ENCODE measurements at regions not wholly inside any gene's neighbourhood (a gene's known extent, or its start where the extent isn't known, plus 50 kb on each side); places are given as distances from the start of the nearest gene placed in this dataset.

DNA sequence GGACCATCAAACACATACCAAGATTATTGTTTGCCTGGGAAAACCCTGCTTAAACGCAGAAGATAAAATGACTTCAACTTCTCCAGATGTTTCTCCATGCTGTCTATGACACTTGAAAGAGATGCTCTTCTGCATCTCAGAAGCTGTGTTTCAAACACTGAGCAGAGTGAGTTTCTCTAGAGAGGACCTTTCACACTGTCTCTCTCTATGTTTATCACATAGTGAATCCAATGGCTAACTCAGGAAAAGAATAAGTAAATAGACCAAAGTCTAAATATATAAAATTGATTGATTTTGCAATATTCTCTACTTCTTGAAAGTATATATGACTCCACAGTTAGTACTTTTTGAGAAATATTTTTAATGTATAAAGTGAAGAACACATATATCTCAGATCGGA, 325.6 kb upstream of the USP15 start:
- ATAC-seq: no peak
- no peak overlapping the region for H3K4me3 Mint-ChIP-seq
- H3K27ac Mint-ChIP-seq: no peak overlapping the region
- POLR2A ChIA-PET: no interaction called here
- no peaks in the 10 kb centered on the region for H3K27me3 Mint-ChIP-seq (ENCODE audit: low read depth)
- no peak for TF ChIP-seq FOXP1 (CRISPR knock-in tag; IDR thresholded peaks at IDR 0.05; ENCODE audit: borderline replicate concordance)
- TF ChIP-seq, protein P1, sequence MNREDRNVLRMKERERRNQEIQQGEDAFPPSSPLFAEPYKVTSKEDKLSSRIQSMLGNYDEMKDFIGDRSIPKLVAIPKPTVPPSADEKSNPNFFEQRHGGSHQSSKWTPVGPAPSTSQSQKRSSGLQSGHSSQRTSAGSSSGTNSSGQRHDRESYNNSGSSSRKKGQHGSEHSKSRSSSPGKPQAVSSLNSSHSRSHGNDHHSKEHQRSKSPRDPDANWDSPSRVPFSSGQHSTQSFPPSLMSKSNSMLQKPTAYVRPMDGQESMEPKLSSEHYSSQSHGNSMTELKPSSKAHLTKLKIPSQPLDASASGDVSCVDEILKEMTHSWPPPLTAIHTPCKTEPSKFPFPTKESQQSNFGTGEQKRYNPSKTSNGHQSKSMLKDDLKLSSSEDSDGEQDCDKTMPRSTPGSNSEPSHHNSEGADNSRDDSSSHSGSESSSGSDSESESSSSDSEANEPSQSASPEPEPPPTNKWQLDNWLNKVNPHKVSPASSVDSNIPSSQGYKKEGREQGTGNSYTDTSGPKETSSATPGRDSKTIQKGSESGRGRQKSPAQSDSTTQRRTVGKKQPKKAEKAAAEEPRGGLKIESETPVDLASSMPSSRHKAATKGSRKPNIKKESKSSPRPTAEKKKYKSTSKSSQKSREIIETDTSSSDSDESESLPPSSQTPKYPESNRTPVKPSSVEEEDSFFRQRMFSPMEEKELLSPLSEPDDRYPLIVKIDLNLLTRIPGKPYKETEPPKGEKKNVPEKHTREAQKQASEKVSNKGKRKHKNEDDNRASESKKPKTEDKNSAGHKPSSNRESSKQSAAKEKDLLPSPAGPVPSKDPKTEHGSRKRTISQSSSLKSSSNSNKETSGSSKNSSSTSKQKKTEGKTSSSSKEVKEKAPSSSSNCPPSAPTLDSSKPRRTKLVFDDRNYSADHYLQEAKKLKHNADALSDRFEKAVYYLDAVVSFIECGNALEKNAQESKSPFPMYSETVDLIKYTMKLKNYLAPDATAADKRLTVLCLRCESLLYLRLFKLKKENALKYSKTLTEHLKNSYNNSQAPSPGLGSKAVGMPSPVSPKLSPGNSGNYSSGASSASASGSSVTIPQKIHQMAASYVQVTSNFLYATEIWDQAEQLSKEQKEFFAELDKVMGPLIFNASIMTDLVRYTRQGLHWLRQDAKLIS (CRISPR knock-in tag; IDR thresholded peaks at IDR 0.05; ENCODE audit: borderline replicate concordance): no peak
- no peak for TF ChIP-seq ATF1 (CRISPR knock-in tag; IDR thresholded peaks at IDR 0.05)
- TF ChIP-seq, protein P2, sequence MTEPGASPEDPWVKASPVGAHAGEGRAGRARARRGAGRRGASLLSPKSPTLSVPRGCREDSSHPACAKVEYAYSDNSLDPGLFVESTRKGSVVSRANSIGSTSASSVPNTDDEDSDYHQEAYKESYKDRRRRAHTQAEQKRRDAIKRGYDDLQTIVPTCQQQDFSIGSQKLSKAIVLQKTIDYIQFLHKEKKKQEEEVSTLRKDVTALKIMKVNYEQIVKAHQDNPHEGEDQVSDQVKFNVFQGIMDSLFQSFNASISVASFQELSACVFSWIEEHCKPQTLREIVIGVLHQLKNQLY (CRISPR knock-in tag; IDR thresholded peaks at IDR 0.05): no peak
- no peak for TF ChIP-seq NFE2L1 (CRISPR knock-in tag; IDR thresholded peaks at IDR 0.05)
- TF ChIP-seq ESRRA (CRISPR knock-in tag; IDR thresholded peaks at IDR 0.05; ENCODE audit: borderline replicate concordance): no peak
- TF ChIP-seq ZNF317 (CRISPR knock-in tag; IDR thresholded peaks at IDR 0.05; ENCODE audit: borderline replicate concordance, low read depth): no peak
- TF ChIP-seq SOX15 (CRISPR knock-in tag; IDR thresholded peaks at IDR 0.05): no peak
- TF ChIP-seq, protein P3, sequence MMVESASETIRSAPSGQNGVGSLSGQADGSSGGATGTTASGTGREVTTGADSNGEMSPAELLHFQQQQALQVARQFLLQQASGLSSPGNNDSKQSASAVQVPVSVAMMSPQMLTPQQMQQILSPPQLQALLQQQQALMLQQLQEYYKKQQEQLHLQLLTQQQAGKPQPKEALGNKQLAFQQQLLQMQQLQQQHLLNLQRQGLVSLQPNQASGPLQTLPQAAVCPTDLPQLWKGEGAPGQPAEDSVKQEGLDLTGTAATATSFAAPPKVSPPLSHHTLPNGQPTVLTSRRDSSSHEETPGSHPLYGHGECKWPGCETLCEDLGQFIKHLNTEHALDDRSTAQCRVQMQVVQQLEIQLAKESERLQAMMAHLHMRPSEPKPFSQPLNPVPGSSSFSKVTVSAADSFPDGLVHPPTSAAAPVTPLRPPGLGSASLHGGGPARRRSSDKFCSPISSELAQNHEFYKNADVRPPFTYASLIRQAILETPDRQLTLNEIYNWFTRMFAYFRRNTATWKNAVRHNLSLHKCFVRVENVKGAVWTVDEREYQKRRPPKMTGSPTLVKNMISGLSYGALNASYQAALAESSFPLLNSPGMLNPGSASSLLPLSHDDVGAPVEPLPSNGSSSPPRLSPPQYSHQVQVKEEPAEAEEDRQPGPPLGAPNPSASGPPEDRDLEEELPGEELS (CRISPR knock-in tag; IDR thresholded peaks at IDR 0.05): no peak
- TF ChIP-seq IRF2 (CRISPR knock-in tag; IDR thresholded peaks at IDR 0.05; ENCODE audit: borderline replicate concordance, low read depth): no peak
- no peak for TF ChIP-seq SMAD4 (CRISPR knock-in tag; IDR thresholded peaks at IDR 0.05)
- no peak for TF ChIP-seq RELA (CRISPR knock-in tag; IDR thresholded peaks at IDR 0.05; ENCODE audit: borderline replicate concordance)
- TF ChIP-seq, protein P4, sequence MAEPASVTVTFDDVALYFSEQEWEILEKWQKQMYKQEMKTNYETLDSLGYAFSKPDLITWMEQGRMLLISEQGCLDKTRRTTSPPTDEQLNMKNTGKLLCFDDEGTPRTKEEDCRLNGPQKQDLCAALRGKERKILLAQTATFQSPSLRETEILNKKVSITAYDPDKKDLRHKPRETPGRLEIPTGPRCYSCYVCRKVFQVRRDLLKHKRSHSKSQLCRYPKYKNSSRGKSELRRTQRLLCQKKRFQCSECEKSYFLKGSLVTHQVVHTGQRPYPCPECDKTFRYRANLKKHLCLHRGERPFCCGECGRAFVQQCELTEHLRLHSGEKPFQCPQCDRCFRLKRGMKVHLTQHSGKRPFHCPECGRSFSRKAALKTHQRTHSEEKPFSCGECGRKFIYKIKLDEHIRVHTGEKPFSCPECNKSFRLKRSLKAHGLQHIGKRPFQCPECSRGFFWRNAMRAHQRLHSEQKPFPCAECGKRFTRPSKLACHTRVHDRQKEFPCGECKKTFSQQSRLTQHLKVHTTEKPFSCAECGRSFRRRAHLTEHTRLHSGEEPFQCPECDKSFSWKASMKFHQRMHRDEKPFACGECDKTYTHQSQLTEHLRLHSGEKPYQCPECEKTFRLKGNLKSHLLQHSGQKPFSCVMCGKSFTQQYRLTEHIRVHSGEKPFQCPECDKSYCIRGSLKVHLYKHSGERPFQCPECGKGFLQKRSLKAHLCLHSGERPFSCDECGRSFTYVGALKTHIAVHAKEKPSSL (CRISPR knock-in tag; conservative IDR thresholded peaks at IDR 0.05): no peak
- no peak for TF ChIP-seq FOXK1 (CRISPR knock-in tag; IDR thresholded peaks at IDR 0.05)
- TF ChIP-seq, protein P5, sequence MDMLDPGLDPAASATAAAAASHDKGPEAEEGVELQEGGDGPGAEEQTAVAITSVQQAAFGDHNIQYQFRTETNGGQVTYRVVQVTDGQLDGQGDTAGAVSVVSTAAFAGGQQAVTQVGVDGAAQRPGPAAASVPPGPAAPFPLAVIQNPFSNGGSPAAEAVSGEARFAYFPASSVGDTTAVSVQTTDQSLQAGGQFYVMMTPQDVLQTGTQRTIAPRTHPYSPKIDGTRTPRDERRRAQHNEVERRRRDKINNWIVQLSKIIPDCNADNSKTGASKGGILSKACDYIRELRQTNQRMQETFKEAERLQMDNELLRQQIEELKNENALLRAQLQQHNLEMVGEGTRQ (CRISPR knock-in tag; IDR thresholded peaks at IDR 0.05): no peak
- DNase-seq (ENCODE audit: low spot score): no peak
- H3K9me3 Mint-ChIP-seq: peaks cover 7% of the 10 kb centered on the region
- H3K4me1 Mint-ChIP-seq: peaks cover 2% of the 10 kb centered on the region
- H3K36me3 Mint-ChIP-seq: 0 out of 2 replicates have a peak, but pooled peaks cover 4% of the 10 kb centered on the region
- CTCF ChIA-PET: no interaction called here

DNA sequence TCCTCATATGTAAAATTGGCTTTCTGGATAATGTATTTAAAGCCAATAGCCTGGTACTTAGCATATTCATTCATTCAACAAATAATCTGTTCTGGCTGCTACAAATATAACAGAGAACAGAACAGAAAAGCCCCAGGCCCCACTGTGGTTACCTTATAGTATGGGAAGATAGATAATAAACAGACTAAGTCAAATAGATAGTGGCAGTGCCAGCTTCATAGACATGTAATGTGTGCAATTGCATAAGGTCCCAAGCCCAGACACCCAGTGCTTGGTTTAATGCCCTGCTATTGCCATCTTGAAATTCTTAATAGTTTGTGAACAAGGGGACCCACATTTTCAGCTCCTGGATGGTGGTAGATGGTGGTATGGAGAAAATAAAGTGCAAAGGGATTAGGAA, 320.2 kb upstream of the USP15 start:
- DNase-seq (ENCODE audit: low spot score) (no peak), ATAC-seq (peak; percentile 52)
- no peaks in the 10 kb centered on the region for H3K27me3 Mint-ChIP-seq (ENCODE audit: low read depth)
- CTCF ChIA-PET: no interaction called here
- H3K9me3 Mint-ChIP-seq: peaks cover 7% of the 10 kb centered on the region
- no peak overlapping the region for H3K4me3 Mint-ChIP-seq
- POLR2A ChIA-PET: no interaction called here
- peaks cover 18% of the 10 kb centered on the region for H3K4me1 Mint-ChIP-seq
- peaks cover 6% of the 10 kb centered on the region; the same call in 1 of the 2 replicates for H3K36me3 Mint-ChIP-seq
- H3K27ac Mint-ChIP-seq: peak overlapping the region; percentile 29; the same call in 1 of the 2 replicates
- TF ChIP-seq, protein P2 (CRISPR knock-in tag; IDR thresholded peaks at IDR 0.05): no peak
- TF ChIP-seq, protein P6, sequence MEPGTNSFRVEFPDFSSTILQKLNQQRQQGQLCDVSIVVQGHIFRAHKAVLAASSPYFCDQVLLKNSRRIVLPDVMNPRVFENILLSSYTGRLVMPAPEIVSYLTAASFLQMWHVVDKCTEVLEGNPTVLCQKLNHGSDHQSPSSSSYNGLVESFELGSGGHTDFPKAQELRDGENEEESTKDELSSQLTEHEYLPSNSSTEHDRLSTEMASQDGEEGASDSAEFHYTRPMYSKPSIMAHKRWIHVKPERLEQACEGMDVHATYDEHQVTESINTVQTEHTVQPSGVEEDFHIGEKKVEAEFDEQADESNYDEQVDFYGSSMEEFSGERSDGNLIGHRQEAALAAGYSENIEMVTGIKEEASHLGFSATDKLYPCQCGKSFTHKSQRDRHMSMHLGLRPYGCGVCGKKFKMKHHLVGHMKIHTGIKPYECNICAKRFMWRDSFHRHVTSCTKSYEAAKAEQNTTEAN (CRISPR knock-in tag; IDR thresholded peaks at IDR 0.05): no peak
- no peak for TF ChIP-seq TCF7 (CRISPR knock-in tag; IDR thresholded peaks at IDR 0.05; ENCODE audit: low read depth)
- TF ChIP-seq SMAD3 (CRISPR knock-in tag; IDR thresholded peaks at IDR 0.05; ENCODE audit: borderline replicate concordance): no peak
- TF ChIP-seq, protein P7, sequence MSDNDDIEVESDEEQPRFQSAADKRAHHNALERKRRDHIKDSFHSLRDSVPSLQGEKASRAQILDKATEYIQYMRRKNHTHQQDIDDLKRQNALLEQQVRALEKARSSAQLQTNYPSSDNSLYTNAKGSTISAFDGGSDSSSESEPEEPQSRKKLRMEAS (CRISPR knock-in tag; IDR thresholded peaks at IDR 0.05): no peak
- no peak for TF ChIP-seq ZNF416 (CRISPR knock-in tag; IDR thresholded peaks at IDR 0.05)
- no peak for TF ChIP-seq SP1 (CRISPR knock-in tag; conservative IDR thresholded peaks at IDR 0.05)
- TF ChIP-seq ETV6 (CRISPR knock-in tag; IDR thresholded peaks at IDR 0.05): no peak
- TF ChIP-seq, protein P8, sequence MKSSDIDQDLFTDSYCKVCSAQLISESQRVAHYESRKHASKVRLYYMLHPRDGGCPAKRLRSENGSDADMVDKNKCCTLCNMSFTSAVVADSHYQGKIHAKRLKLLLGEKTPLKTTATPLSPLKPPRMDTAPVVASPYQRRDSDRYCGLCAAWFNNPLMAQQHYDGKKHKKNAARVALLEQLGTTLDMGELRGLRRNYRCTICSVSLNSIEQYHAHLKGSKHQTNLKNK (CRISPR knock-in tag; IDR thresholded peaks at IDR 0.05): no peak
- no peak for TF ChIP-seq IRF2 (CRISPR knock-in tag; IDR thresholded peaks at IDR 0.05; ENCODE audit: borderline replicate concordance, low read depth)
